Cardiac muscle cell (in vitro differentiated cells and primary cell): ENCODE measurements at regions not wholly inside any gene's neighbourhood (a gene's known extent, or its start where the extent isn't known, plus 50 kb on each side); places are given as distances from the start of the nearest gene placed in this dataset.
"Not testable (repeated sequence)": the region's sequence is repeated elsewhere in the genome, so short reads cannot be mapped to it uniquely, and the experiment has no call there.

Source experiments
- DNase-seq, 2 donors: peaks; one replicate each; pipeline versions ENCODE4 v3.0.0 to v3.0.0-alpha.2; 2010 to 2017; ENCODE audit warnings: low read depth in 1 of 2, low spot score in 1 of 2
- H3K27ac ChIP-seq: fragments of 200-600 bp; sonication (generic); 2 replicates; pipeline ENCODE4 v1.5.1; 2016
- H3K27me3 ChIP-seq: fragments of 200-600 bp; sonication (generic); 2 replicates; pipeline ENCODE4 v1.6.0; 2016; ENCODE audit warnings: control low read depth
- H3K36me3 ChIP-seq: fragments of 200-600 bp; sonication (generic); 2 replicates; pipeline ENCODE4 v1.5.1; 2016; ENCODE audit warnings: control low read depth
- H3K4me1 ChIP-seq: fragments of 200-600 bp; sonication (generic); 2 replicates; pipeline ENCODE4 v1.8.1; 2017; ENCODE audit warnings: low read depth, mild to moderate bottlenecking, mixed run types
- H3K4me3 ChIP-seq: fragments of 200-600 bp; sonication (generic); 2 replicates; pipeline ENCODE4 v1.5.1; 2016; ENCODE audit warnings: mild to moderate bottlenecking
- H3K9me3 ChIP-seq: fragments of 200-600 bp; sonication (generic); 2 replicates; pipeline ENCODE4 v1.5.1; 2017; ENCODE audit warnings: low read depth, mild to moderate bottlenecking, control low read depth
- CTCF ChIP-seq: IDR thresholded peaks from 2 replicates; pipeline ENCODE4 v1.5.1; 2012; ENCODE audit warnings: low read depth, mild to moderate bottlenecking, low read length

DNA sequence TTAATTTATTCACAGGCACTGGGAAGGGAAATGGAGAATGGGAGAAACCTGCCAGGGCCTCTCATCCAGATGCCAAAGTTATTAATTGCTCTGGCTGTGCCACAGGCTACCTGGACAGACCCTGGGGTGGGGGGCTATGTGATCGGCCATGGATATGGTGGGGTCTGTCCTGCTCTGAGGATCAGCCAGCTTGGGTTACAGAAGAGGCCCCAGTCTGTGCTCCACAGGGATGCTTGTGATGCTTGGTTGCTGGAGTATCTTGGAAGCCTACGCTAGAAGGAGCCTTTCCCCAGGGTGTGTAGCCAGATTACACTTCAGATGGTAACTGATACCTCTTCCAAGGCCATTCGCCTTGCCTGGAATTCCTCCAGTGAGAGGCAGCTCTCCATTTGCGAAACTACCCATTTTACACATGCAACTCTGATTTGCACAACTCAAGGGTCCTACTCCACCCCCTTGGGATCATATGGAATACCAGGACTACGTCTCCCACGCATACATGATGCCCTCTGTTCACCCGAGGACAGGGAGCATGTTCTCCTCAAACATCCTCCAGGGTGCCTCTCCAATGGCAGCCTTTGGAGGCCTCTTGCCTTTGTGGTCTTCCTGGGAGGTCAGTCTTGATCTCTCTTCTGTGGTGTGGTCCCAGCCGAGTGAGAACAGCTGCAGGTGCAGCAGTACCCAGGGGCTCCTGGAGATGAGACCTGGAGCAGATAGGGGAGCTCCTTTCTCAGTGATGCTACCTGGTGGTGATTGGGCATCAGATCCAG, 186.6 kb upstream of the TSHZ3 start:
- no peak overlapping the region for H3K4me3 ChIP-seq
- no peak for DNase-seq

DNA sequence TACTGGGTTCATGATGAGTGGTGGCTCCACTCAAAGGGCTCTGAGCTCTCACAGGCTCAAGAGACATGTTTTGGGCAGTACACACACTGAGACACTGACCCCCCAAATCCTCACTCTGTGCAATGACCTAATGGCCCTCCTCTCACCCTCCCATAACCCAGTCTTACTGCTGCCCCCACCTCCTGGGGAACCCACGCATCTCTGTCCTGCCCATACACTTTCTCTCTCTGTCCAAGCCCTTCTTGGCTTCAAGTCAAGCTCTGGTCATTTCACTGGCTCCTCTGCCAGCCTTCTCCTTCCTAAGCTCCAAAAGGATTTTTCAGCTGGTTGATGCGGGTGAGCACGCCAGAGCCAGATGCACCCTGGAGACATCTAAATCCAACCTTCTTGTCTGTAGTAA, 187.9 kb upstream of the TSHZ3 start:
- Histone ChIP-seq H3K4me1 (no peaks in the 10 kb centered on the region), H3K36me3 (no peaks in the 10 kb centered on the region), H3K27ac (no peak overlapping the region), H3K27me3 (peaks cover 92% of the 10 kb centered on the region), H3K9me3 (no peaks in the 10 kb centered on the region), H3K4me3 (no peak overlapping the region)
- TF ChIP-seq CTCF = no peak
- no peak for DNase-seq

More for the DNA sequence above, 186.6 kb upstream of the TSHZ3 start:
- Histone ChIP-seq H3K9me3 (no peaks in the 10 kb centered on the region), H3K36me3 (no peaks in the 10 kb centered on the region), H3K4me1 (no peaks in the 10 kb centered on the region), H3K27ac (no peak overlapping the region), H3K27me3 (peaks cover 92% of the 10 kb centered on the region)
- TF ChIP-seq CTCF = no peak

DNA sequence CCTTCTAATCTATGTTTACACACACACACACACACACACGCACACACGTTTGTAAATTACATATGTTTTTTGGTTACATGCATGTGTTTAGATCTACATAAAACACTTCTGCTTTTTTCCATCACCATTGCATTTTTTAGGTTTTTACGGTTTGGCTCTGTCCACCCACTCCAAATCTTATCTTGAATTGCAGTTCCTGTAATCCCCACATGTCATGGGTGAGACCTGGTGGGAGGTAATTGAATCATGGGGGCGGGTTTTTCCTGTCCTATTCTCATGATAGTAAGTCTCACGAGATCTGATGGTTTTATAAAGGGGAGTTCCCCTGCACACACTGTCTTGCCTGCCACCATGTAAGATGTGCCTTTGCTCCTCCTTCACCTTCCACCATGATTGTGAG, 188.7 kb upstream of the TSHZ3 start:
- DNase-seq = peak in 1 of 2 donors; percentile 10
- not testable (repeated sequence) for H3K27ac ChIP-seq, H3K36me3 ChIP-seq, H3K9me3 ChIP-seq, H3K4me1 ChIP-seq, H3K4me3 ChIP-seq
- H3K27me3 ChIP-seq = peaks cover 92% of the 10 kb centered on the region

GRCh38 chr19:31538879-31539278, 189.6 kb upstream of the TSHZ3 start:
- H3K27ac ChIP-seq = no peak overlapping the region
- peaks cover 92% of the 10 kb centered on the region for H3K27me3 ChIP-seq
- no peak for TF ChIP-seq CTCF
- no peaks in the 10 kb centered on the region for H3K9me3 ChIP-seq
- H3K4me3 ChIP-seq = no peak overlapping the region
- H3K4me1 ChIP-seq = no peaks in the 10 kb centered on the region
- DNase-seq = no peak
- no peaks in the 10 kb centered on the region for H3K36me3 ChIP-seq

DNA sequence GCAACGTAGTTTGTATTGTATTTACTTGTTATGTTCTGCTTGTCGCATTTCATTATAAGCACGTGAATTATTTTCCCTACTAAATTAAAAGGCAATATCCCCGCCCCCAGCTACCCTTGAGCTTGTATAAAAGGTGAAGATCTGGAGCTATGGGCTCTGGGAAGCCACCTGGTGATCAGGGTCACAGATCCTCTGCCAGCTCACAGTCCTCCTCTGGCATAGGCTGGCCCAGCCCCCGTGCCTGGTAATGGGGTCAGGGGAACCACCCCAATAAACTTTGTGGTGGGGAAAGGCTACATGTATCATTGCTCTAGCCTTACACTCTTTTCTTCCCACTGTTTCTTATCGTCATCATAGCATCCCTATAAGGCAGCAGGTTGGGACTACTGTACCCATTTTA, 190.2 kb upstream of the TSHZ3 start:
- Histone ChIP-seq H3K4me3 (no peak overlapping the region), H3K27ac (no peak overlapping the region), H3K9me3 (no peaks in the 10 kb centered on the region), H3K4me1 (no peaks in the 10 kb centered on the region), H3K36me3 (no peaks in the 10 kb centered on the region), H3K27me3 (peaks cover 94% of the 10 kb centered on the region)
- no peak for DNase-seq
- TF ChIP-seq CTCF = no peak

DNA sequence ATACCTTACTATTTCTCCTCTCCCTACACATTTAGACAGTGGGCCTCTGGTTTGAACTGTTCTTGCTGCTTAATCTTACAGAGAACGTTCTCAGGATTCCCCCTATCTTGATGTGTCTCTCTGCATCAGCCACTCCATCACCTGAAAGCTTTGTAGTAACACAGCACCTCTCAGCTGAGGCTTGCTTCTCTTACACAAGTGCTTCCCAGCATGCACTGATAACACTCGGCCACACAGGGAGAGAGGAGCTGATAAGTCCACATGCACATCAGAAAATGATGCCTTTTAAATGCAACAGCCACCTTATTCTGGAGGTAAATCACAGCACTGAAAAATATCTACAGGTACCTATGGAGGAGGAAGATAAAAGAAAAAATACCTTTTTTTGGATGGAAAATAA, 192.2 kb upstream of the TSHZ3 start:
- no peaks in the 10 kb centered on the region for H3K9me3 ChIP-seq
- H3K4me3 ChIP-seq = no peak overlapping the region
- DNase-seq = no peak
- peaks cover 94% of the 10 kb centered on the region for H3K27me3 ChIP-seq
- TF ChIP-seq CTCF = no peak
- H3K27ac ChIP-seq = no peak overlapping the region
- H3K36me3 ChIP-seq = no peaks in the 10 kb centered on the region
- H3K4me1 ChIP-seq = no peaks in the 10 kb centered on the region
